DOHH2 (cell line): ENCODE measurements at regions not wholly inside any gene's neighbourhood (a gene's known extent, or its start where the extent isn't known, plus 50 kb on each side); places are given as distances from the start of the nearest gene placed in this dataset.

ENCODE experiments used
- H3F3A ChIP-seq: fragments of 200-600 bp; sonication (generic), shearing (Covaris generic); 2 replicates; pipeline ENCODE4 v1.6.0; 2016; ENCODE audit warnings: antibody characterized with exemption, mild to moderate bottlenecking; ENCODE audit not compliant: control insufficient read depth, insufficient read depth
- H3K27ac ChIP-seq: fragments of 200-600 bp; sonication (generic); 2 replicates; pipeline ENCODE4 v1.5.1; 2014; ENCODE audit warnings: low read depth, mild to moderate bottlenecking, low read length, moderate library complexity
- H3K27me3 ChIP-seq: fragments of 200-600 bp; sonication (generic); 2 replicates; pipeline ENCODE4 v1.6.1; 2014; ENCODE audit warnings: mild to moderate bottlenecking, low read length, mixed read lengths; ENCODE audit not compliant: control insufficient read depth
- H3K36me3 ChIP-seq: fragments of 200-600 bp; sonication (generic); 2 replicates; pipeline ENCODE4 v1.6.1; 2014; ENCODE audit warnings: mild to moderate bottlenecking, low read length, moderate library complexity, mixed read lengths; ENCODE audit not compliant: control insufficient read depth
- H3K4me1 ChIP-seq: fragments of 200-600 bp; sonication (generic); 2 replicates; pipeline ENCODE4 v1.6.1; 2014; ENCODE audit warnings: mild to moderate bottlenecking, low read length, mixed read lengths; ENCODE audit not compliant: control insufficient read depth
- H3K4me2 ChIP-seq: fragments of 200-600 bp; sonication (generic); 2 replicates; pipeline ENCODE4 v1.6.0; 2014; ENCODE audit warnings: mild to moderate bottlenecking, low read length, moderate library complexity
- H3K4me3 ChIP-seq: fragments of 200-600 bp; sonication (generic); 2 replicates; pipeline ENCODE4 v1.5.1; 2014; ENCODE audit warnings: mild to moderate bottlenecking, low read length, mixed read lengths
- H3K79me2 ChIP-seq: fragments of 200-600 bp; sonication (generic); 2 replicates; pipeline ENCODE4 v1.6.1; 2014; ENCODE audit warnings: mild to moderate bottlenecking, low read length, mixed read lengths; ENCODE audit not compliant: control insufficient read depth
- H3K9me2 ChIP-seq: fragments of 200-600 bp; sonication (generic); replicated peaks from 2 replicates; pipeline ENCODE4 v1.6.1; 2014; ENCODE audit warnings: mild to moderate bottlenecking, low read length, mixed read lengths; ENCODE audit not compliant: control insufficient read depth
- H3K9me3 ChIP-seq: fragments of 200-600 bp; sonication (generic); 2 replicates; pipeline ENCODE4 v1.6.1; 2014; ENCODE audit warnings: antibody characterized with exemption, low read length, mixed read lengths; ENCODE audit not compliant: control insufficient read depth, insufficient read depth
- H4K20me1 ChIP-seq: fragments of 200-600 bp; sonication (generic); 2 replicates; pipeline ENCODE4 v1.6.0; 2014; ENCODE audit warnings: low read depth, mild to moderate bottlenecking, antibody characterized with exemption, low read length, moderate library complexity; ENCODE audit not compliant: control insufficient read depth, insufficient read depth
- EZH2phosphoT487 ChIP-seq: fragments of 200-600 bp; sonication (generic); IDR thresholded peaks from 2 replicates; pipeline ENCODE4 v1.6.1; 2017; ENCODE audit warnings: borderline replicate concordance, mild to moderate bottlenecking, antibody characterized with exemption, low read length, moderate library complexity, mixed read lengths
- TF ChIP-seq, protein P1 (sequence below): fragments of 200-600 bp; sonication (generic); IDR thresholded peaks from one replicate; pipeline ENCODE4 v1.5.1; 2014; ENCODE audit warnings: antibody characterized with exemption, mild to moderate bottlenecking, low read depth, low read length; ENCODE audit not compliant: poor library complexity, severe bottlenecking

DNA sequence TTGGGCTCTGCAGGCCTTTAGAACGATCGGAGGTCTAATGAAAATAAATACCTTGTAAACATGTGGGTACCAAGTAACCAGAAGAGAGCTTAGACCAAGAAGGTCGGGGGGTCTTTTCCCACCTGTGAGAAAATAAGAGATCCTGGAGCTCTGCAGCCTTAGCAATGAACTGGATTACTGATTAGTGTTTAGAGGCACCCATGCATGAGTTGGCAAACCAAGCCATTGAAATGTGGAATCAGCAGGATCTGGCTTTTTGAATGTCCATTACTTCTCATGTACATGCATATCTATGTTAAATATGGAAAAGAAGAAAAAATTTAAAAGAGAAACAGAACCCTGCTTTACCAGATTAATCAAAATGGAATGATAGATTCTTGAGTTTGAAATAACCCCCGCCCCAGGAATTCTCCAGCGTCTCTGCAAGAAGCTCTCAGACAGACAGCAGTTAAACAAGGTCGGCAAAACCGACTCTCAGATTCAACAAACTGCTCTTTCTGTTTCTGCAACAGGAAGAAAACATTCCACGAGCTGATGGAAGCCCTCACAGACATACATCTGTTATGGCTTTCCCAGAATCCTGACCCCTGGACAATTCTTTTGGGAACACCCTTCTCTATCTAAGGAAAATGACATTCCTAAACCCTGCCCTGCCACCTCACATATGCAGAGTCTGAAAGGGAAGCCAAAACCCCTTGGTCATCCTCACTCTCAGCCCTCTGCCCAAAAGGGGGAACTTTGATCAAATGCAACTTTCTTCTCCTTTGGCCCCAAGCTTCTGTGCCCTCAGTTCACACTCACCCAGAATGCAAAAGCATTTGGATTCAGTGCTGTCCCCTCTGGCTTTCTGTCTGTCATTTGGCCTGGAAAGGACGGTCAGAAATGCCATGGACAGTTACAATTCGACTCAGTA, 78.7 kb upstream of the EN2 start:
- H3K9me3 ChIP-seq: no peaks in the 10 kb centered on the region
- H3K27ac ChIP-seq: no peak overlapping the region
- H3K27me3 ChIP-seq: peaks cover 70% of the 10 kb centered on the region
- H3K4me1 ChIP-seq: peaks cover 4% of the 10 kb centered on the region
- H3K9me2 ChIP-seq: no peaks in the 10 kb centered on the region
- H3K79me2 ChIP-seq: no peaks in the 10 kb centered on the region
- H3K36me3 ChIP-seq: no peaks in the 10 kb centered on the region
- H3F3A ChIP-seq: no peaks in the 10 kb centered on the region; the same call in 1 of the 2 replicates
- no peaks in the 10 kb centered on the region for H4K20me1 ChIP-seq
- no peak overlapping the region for H3K4me2 ChIP-seq
- no peak overlapping the region for H3K4me3 ChIP-seq
- peak; percentile 95 for TF ChIP-seq EZH2phosphoT487
- TF ChIP-seq, protein P1, sequence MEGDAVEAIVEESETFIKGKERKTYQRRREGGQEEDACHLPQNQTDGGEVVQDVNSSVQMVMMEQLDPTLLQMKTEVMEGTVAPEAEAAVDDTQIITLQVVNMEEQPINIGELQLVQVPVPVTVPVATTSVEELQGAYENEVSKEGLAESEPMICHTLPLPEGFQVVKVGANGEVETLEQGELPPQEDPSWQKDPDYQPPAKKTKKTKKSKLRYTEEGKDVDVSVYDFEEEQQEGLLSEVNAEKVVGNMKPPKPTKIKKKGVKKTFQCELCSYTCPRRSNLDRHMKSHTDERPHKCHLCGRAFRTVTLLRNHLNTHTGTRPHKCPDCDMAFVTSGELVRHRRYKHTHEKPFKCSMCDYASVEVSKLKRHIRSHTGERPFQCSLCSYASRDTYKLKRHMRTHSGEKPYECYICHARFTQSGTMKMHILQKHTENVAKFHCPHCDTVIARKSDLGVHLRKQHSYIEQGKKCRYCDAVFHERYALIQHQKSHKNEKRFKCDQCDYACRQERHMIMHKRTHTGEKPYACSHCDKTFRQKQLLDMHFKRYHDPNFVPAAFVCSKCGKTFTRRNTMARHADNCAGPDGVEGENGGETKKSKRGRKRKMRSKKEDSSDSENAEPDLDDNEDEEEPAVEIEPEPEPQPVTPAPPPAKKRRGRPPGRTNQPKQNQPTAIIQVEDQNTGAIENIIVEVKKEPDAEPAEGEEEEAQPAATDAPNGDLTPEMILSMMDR: no peak

DNA sequence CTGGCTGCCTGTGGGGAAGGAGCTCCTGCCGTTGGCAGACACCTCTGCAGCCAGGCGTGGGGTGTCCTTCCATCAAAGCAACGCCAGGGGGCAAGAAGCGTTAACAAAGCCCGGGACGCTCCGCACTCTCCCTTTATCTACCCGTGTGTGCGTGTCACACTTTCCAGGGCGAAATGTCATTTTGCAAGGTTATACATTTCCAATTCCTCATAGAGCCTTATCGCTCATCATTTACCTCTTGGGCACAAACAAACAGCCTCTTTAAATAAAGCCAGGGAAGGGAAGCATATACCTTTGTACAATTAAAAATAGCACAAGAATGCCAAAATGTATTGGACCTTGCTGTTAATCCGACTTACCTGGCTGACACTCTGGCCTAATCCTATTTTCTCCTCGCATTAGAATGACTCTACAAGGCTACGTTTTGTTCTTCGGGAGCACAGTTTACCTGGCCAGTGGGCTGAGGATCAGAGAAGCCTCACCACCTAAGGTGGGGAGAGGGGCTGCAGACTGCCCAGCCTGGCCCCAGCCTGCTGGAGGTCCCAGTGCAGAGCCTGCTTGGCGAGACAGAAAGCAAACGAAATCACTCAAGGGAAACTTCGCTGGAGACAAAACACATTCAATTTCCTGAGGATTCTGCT, 77.6 kb upstream of the EN2 start:
- Histone ChIP-seq H3K4me3 (no peak overlapping the region), H3K36me3 (no peaks in the 10 kb centered on the region), H3K9me3 (no peaks in the 10 kb centered on the region), H3K9me2 (no peaks in the 10 kb centered on the region), H3K4me1 (peaks cover 1% of the 10 kb centered on the region), H3K27me3 (peaks cover 63% of the 10 kb centered on the region), H3F3A (no peaks in the 10 kb centered on the region; the same call in 1 of the 2 replicates), H3K27ac (no peak overlapping the region), H4K20me1 (no peaks in the 10 kb centered on the region), H3K79me2 (no peaks in the 10 kb centered on the region), H3K4me2 (no peak overlapping the region)
- TF ChIP-seq, protein P1: peak; percentile 82
- peak; percentile 36; the same call in 1 of the 2 replicates for TF ChIP-seq EZH2phosphoT487

DNA sequence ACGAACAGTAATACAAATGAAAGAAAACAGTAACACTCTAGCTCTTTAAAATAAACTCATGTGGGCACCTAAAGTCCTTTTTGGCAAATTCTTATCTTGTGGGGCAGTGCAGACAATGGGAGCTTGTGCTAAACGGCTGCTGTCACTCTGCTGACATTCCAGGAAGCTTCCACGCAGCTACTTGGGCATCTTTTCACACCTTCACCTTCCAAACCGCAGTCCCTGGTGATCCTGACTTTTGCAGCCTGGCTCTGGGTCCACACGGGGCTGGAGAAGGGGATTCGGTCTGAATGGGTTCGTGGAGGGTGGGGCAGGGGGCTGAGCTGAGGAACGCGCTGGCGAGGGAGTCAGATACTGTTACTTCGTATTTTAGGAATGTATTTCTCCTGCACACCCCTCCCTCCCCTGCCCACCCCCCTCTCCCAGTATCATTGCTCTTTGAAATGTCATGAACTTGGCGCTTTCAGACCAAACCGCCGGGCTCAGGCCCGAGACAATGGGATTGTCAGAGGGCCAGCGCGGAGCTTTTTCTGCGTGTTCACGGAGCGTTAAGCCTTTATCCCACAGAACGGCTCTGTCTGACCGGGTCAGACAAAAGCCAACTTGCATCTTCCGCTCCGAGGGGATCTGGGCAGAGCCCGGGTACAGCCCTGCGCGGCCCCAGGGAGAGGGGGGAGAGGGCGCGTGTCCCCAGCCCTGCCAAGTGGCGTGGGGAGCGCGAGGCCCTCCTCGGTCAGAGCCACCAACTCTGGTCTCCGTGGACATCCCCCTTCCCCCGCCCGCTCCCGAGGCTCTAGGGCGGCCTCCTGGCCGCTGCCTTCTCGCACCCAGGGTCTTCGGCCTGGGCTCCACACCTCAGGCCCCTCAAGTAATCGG, 76.7 kb upstream of the EN2 start:
- no peaks in the 10 kb centered on the region for H3K36me3 ChIP-seq
- H3K9me3 ChIP-seq: no peaks in the 10 kb centered on the region
- no peaks in the 10 kb centered on the region for H3K4me1 ChIP-seq
- no peak overlapping the region for H3K4me3 ChIP-seq
- peaks cover 55% of the 10 kb centered on the region for H3K27me3 ChIP-seq
- no peaks in the 10 kb centered on the region; the same call in 1 of the 2 replicates for H3F3A ChIP-seq
- H3K9me2 ChIP-seq: no peaks in the 10 kb centered on the region
- H3K4me2 ChIP-seq: no peak overlapping the region
- no peak overlapping the region for H3K27ac ChIP-seq
- no peak for TF ChIP-seq EZH2phosphoT487
- H4K20me1 ChIP-seq: no peaks in the 10 kb centered on the region
- H3K79me2 ChIP-seq: no peaks in the 10 kb centered on the region
